ENCODE measurements at regions not wholly inside any gene's neighbourhood (a gene's known extent, or its start where the extent isn't known, plus 50 kb on each side); places are given as distances from the start of the nearest gene placed in this dataset.

GRCh38 chr3:67076607-67077006 is 78.5 kb downstream of the KBTBD8 start:
- TF ChIP-seq CTCF (IDR thresholded peaks at IDR 0.05) (no peak), POLR2A (IDR thresholded peaks at IDR 0.05; ENCODE audit: low read depth) (no peak), EP300 (IDR thresholded peaks at IDR 0.05) (no peak), POLR2AphosphoS5 (IDR thresholded peaks at IDR 0.05) (no peak)
